LNCAP (cell line): ENCODE measurements at regions not wholly inside any gene's neighbourhood (a gene's known extent, or its start where the extent isn't known, plus 50 kb on each side); places are given as distances from the start of the nearest gene placed in this dataset.

Source experiments
- CTCF ChIP-seq: fragments of 450-650 bp; IDR thresholded peaks from 2 replicates; pipeline ENCODE4 v1.5.1; 2017; ENCODE audit warnings: mild to moderate bottlenecking

GRCh38 chr13:60696602-60697001, 299.6 kb downstream of the TDRD3 start:
- no peak for TF ChIP-seq CTCF

GRCh38 chr13:60691268-60691667, 294.2 kb downstream of the TDRD3 start:
- no peak for TF ChIP-seq CTCF

- no peak for TF ChIP-seq CTCF
Measured at GRCh38 chr13:60690604-60691003, 293.6 kb downstream of the TDRD3 start.

GRCh38 chr13:60689571-60689970, 292.6 kb downstream of the TDRD3 start:
- no peak for TF ChIP-seq CTCF

- TF ChIP-seq CTCF = no peak
Measured at GRCh38 chr13:60689076-60689475, 292.1 kb downstream of the TDRD3 start.

GRCh38 chr13:60679928-60680694, 283.1 kb downstream of the TDRD3 start:
- no peak for TF ChIP-seq CTCF

- TF ChIP-seq CTCF = no peak
Measured at GRCh38 chr13:60679131-60679530, 282.1 kb downstream of the TDRD3 start.

GRCh38 chr13:60671386-60671785, 274.4 kb downstream of the TDRD3 start:
- TF ChIP-seq CTCF = no peak
